ENCODE measurements at regions not wholly inside any gene's neighbourhood (a gene's known extent, or its start where the extent isn't known, plus 50 kb on each side); places are given as distances from the start of the nearest gene placed in this dataset.
"Not testable (repeated sequence)": the region's sequence is repeated elsewhere in the genome, so short reads cannot be mapped to it uniquely, and the experiment has no call there.

- H3K27ac ChIP-seq; H3K27me3 ChIP-seq; H3K36me3 ChIP-seq; in situ Hi-C loops (cut with MboI; ENCODE audit: low sequenced_read_pairs in 4 of 4); H3K9me3 ChIP-seq; H3K4me3 ChIP-seq; H3K4me1 ChIP-seq; ATAC-seq; intact Hi-C loops (cut with DNase I; ENCODE audit: low total_unique reads); DNase-seq: not testable (repeated sequence)
These were observed 109.2 kb upstream of the FBXO28 start for GRCh38 chr1:224004552-224005315.

GRCh38 chr1:224003896-224004295 lies 110.0 kb upstream of the FBXO28 start:
- H3K36me3 ChIP-seq; H3K27me3 ChIP-seq; H3K9me3 ChIP-seq; in situ Hi-C loops (cut with MboI; ENCODE audit: low sequenced_read_pairs in 4 of 4); H3K4me1 ChIP-seq; DNase-seq; H3K4me3 ChIP-seq; ATAC-seq; intact Hi-C loops (cut with DNase I; ENCODE audit: low total_unique reads); H3K27ac ChIP-seq: not testable (repeated sequence)

- not testable (repeated sequence) for H3K27me3 ChIP-seq, ATAC-seq
These were observed 112.2 kb upstream of the FBXO28 start for GRCh38 chr1:224001757-224002156.

GRCh38 chr1:223999761-224000160 lies 114.2 kb upstream of the FBXO28 start:
- H3K4me3 ChIP-seq; H3K9me3 ChIP-seq; H3K4me1 ChIP-seq; H3K27me3 ChIP-seq; ATAC-seq; in situ Hi-C loops (cut with MboI; ENCODE audit: low sequenced_read_pairs in 4 of 4); H3K36me3 ChIP-seq; intact Hi-C loops (cut with DNase I; ENCODE audit: low total_unique reads); DNase-seq; H3K27ac ChIP-seq: not testable (repeated sequence)

More at GRCh38 chr1:224001757-224002156, 112.2 kb upstream of the FBXO28 start:
- DNase-seq; in situ Hi-C loops (cut with MboI; ENCODE audit: low sequenced_read_pairs in 4 of 4); H3K4me1 ChIP-seq; H3K36me3 ChIP-seq; H3K4me3 ChIP-seq; intact Hi-C loops (cut with DNase I; ENCODE audit: low total_unique reads); H3K9me3 ChIP-seq; H3K27ac ChIP-seq: not testable (repeated sequence)

GRCh38 chr1:223998676-223999455 lies 115.0 kb upstream of the FBXO28 start:
- H3K36me3 ChIP-seq; in situ Hi-C loops (cut with MboI; ENCODE audit: low sequenced_read_pairs in 4 of 4); H3K9me3 ChIP-seq; H3K4me3 ChIP-seq; H3K4me1 ChIP-seq; DNase-seq; ATAC-seq; intact Hi-C loops (cut with DNase I; ENCODE audit: low total_unique reads); H3K27me3 ChIP-seq: not testable (repeated sequence)
- peak overlapping the region in 1 of 4 donors; percentile 33 for H3K27ac ChIP-seq

- H3K9me3 ChIP-seq; H3K27ac ChIP-seq; DNase-seq; ATAC-seq; intact Hi-C loops (cut with DNase I; ENCODE audit: low total_unique reads); in situ Hi-C loops (cut with MboI; ENCODE audit: low sequenced_read_pairs in 4 of 4); H3K4me3 ChIP-seq; H3K27me3 ChIP-seq; H3K36me3 ChIP-seq: not testable (repeated sequence)
- H3K4me1 ChIP-seq = peaks cover 4 to 11% of the 10 kb centered on the region in 2 donors
These were observed 117.5 kb upstream of the FBXO28 start for GRCh38 chr1:223996376-223996775.

GRCh38 chr1:223992456-223993246 lies 121.3 kb upstream of the FBXO28 start:
- Histone ChIP-seq H3K4me3 (peak overlapping the region; percentile 73 to 93 (median 82)), H3K27ac (peak overlapping the region; percentile 85 to 93 (median 90)), H3K4me1 (peaks cover 4 to 11% of the 10 kb centered on the region in 2 donors)
- peak; percentile 99 to 100 for DNase-seq
- intact Hi-C loops (cut with DNase I; ENCODE audit: low total_unique reads) = loop anchor here (5.0 kb wide), 2 partner anchors 280 to 1350 kb away; partner anchors contain the start of gene CAPN2
- H3K27me3 ChIP-seq; H3K36me3 ChIP-seq; H3K9me3 ChIP-seq; in situ Hi-C loops (cut with MboI; ENCODE audit: low sequenced_read_pairs in 4 of 4): not testable (repeated sequence)
- peak; percentile 87 to 88 for TF ChIP-seq POLR2A (IDR thresholded peaks at IDR 0.05)
- TF ChIP-seq CTCF (IDR thresholded peaks at IDR 0.05 in 4 of 5, conservative IDR thresholded peaks at IDR 0.05 in 1 of 5) = peak in 1 of 5 experiments; percentile 25
- peak; percentile 100 for ATAC-seq

- ATAC-seq; H3K4me3 ChIP-seq; in situ Hi-C loops (cut with MboI; ENCODE audit: low sequenced_read_pairs in 4 of 4); H3K27me3 ChIP-seq; H3K9me3 ChIP-seq; DNase-seq; H3K36me3 ChIP-seq: not testable (repeated sequence)
- H3K4me1 ChIP-seq = peaks cover 4 to 11% of the 10 kb centered on the region in 2 donors
- intact Hi-C loops (cut with DNase I; ENCODE audit: low total_unique reads) = loop anchor here (5.0 kb wide), 2 partner anchors 279 to 1349 kb away; partner anchors contain the start of gene CAPN2
- H3K27ac ChIP-seq = peak overlapping the region in 3 of 4 donors; percentile 88 to 93 (median 92)
These were observed 122.5 kb upstream of the FBXO28 start for GRCh38 chr1:223991297-223991857.

- H3K9me3 ChIP-seq; DNase-seq; H3K27me3 ChIP-seq; H3K36me3 ChIP-seq; H3K27ac ChIP-seq; ATAC-seq; H3K4me1 ChIP-seq; in situ Hi-C loops (cut with MboI; ENCODE audit: low sequenced_read_pairs in 4 of 4); intact Hi-C loops (cut with DNase I; ENCODE audit: low total_unique reads); H3K4me3 ChIP-seq: not testable (repeated sequence)
These were observed 116.2 kb upstream of the TP53BP2 start for GRCh38 chr1:223961985-223962384.

GRCh38 chr1:223952801-223953200 lies 107.1 kb upstream of the TP53BP2 start:
- ATAC-seq; H3K36me3 ChIP-seq; H3K4me1 ChIP-seq; H3K9me3 ChIP-seq; DNase-seq; H3K27me3 ChIP-seq; H3K4me3 ChIP-seq; intact Hi-C loops (cut with DNase I; ENCODE audit: low total_unique reads); H3K27ac ChIP-seq; in situ Hi-C loops (cut with MboI; ENCODE audit: low sequenced_read_pairs in 4 of 4): not testable (repeated sequence)

Data from gastrocnemius medialis (tissue), 4 donors.